Activated CD4-positive, CD25-positive, alpha-beta regulatory T cell treated with anti-CD3 and anti-CD28 coated beads, Interleukin-2, amount 50 U/mL, for 24 hours (primary cell): ENCODE measurements at regions not wholly inside any gene's neighbourhood (a gene's known extent, or its start where the extent isn't known, plus 50 kb on each side); places are given as distances from the start of the nearest gene placed in this dataset.
"Not testable (repeated sequence)": the region's sequence is repeated elsewhere in the genome, so short reads cannot be mapped to it uniquely, and the experiment has no call there.

Experiments
- ATAC-seq, 2 donors: fragments of 150-1000 bp; cut with Tn5 transposase; one replicate each; pipeline ENCODE4 v1.10.0; 2021; ENCODE audit warnings: mild to moderate bottlenecking in 1 of 2, moderate library complexity in 1 of 2

DNA sequence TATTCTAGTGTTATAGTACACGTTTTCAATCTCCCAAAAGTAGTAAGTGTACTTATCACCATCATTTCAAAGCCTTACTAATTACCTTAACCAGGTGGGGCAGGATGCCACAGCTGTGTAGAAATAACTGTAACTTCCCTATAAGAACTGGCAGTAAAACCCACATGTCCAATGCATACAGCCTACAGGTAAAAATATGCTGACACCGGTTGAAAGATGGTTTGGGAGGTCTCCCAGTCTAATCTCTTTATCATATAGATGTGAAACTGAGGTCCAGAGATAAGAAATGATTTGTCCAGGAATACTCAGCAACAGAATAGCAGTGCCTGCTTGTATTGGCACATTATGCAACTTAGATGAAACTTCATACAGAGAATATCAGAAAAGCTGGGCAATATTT, 322.9 kb downstream of the BCL11A start:
- ATAC-seq: no peak

DNA sequence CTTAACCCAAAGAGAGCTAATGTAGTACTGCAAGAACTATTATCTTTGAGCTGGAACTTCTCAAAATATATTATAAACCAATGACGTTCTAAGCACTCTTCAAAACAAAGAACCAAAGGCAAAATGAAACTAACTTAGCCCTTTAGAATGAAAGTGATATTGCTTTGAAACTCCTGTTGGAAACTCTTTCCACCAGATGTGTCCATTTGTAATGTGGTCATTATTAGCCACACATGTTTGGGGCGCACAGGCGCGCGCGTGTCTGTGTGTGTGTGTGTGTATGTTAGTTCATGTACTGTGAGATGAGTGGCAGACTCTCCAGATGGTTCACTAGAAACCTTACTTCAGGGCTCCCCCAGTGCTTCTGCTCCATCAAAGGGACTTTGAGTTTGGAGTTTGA, 323.4 kb downstream of the BCL11A start:
- peak in 1 of 2 donors; percentile 17 for ATAC-seq

- no peak for ATAC-seq
Observed at GRCh38 chr2:60226943-60227342, 326.5 kb downstream of the BCL11A start.

GRCh38 chr2:60226191-60226590, 327.3 kb downstream of the BCL11A start:
- no peak for ATAC-seq

DNA sequence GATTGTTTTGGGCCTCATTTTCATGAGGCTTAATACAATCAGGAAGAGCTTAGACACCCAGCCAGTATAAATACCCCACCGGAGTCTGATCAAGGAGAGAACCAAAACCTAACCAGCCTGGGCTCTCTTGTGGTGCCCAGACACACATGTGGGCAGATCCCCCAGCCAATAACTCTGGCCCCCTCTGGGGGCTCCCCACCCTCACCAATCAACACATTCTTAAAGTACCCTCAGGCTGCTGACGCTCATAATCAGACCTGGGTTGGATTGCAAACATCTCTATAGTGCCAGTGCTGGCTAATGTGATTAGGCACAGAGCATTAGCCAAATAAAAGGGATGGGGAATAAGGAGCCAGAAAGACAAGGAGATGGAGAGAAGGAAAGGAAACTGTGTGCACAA, 329.6 kb downstream of the BCL11A start:
- no peak for ATAC-seq

DNA sequence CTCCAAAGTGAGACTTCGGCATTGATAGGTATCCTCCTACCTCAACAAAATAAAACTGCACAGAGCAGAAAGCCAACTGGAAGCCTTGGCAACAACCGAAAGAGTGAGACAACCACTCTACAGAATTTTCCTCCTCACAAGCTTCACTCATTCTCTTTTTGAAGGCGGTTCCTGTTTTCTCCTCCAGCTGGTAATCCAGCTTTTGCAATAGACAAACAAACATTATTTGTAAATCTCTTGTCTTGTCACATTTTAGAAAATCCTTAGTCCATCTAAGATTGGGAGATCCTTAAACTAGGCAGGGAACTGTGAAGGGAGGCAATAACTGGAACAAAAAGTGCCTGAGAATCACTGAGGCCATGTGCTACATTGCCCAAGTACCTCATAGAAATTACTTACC, 332.4 kb downstream of the BCL11A start:
- ATAC-seq: no peak

DNA sequence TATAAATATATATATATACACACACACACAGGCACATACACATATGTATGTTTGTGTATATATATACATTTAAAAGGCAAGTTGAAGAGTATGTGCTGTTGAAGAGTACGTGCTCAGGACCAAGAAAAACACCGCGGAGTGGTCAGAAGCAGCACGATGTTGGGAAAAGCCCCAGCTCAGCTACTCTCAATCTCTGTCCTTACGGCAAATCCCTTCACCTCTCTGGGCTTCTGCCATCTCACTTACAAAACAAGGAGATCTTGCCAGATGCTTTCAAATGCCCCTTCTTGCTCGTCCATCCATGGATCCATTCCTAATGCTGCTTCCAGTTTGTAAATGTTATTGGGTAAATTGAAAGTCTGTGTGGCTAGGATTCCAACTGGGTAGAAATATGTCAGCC, 333.9 kb downstream of the BCL11A start:
- no peak for ATAC-seq

- no peak for ATAC-seq
Observed at GRCh38 chr2:60216452-60216995, 336.9 kb downstream of the BCL11A start.

DNA sequence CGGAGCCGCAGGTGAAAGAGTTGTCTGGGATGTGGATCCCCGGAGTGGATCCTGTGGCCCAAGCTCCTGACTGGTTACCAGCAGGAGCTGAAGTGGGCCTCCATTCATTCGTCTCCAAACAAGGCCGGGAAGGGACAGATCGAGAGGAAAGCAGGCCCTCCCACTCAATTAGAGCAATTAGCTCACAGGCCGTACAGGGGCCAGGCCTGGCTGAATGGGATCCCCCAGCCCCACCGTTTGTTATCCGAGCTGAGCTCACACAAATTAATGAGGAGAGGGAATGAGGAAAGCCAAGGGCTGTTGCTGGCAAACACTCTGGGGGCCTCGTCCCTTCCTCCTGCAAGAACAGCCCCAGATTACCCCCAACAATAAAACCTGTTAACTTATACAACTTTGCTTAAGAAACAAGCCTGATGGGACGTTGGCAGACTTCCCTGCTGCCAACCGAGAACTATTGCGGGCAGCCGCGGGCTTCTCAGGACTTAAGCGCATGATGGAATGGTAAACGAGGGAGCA, 338.0 kb downstream of the BCL11A start:
- no peak for ATAC-seq

DNA sequence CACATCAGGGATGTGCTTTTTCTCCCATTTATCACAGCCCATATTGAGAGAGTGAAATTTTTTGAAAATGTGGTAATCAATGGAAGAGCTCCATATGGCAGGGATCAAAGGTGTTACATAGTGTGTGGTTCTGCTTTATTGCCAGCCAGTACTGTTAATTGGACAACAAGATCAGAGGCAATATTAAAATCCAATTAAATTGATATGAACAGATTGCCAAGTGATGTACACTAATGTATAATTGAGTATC, 338.9 kb downstream of the BCL11A start:
- ATAC-seq: no peak

DNA sequence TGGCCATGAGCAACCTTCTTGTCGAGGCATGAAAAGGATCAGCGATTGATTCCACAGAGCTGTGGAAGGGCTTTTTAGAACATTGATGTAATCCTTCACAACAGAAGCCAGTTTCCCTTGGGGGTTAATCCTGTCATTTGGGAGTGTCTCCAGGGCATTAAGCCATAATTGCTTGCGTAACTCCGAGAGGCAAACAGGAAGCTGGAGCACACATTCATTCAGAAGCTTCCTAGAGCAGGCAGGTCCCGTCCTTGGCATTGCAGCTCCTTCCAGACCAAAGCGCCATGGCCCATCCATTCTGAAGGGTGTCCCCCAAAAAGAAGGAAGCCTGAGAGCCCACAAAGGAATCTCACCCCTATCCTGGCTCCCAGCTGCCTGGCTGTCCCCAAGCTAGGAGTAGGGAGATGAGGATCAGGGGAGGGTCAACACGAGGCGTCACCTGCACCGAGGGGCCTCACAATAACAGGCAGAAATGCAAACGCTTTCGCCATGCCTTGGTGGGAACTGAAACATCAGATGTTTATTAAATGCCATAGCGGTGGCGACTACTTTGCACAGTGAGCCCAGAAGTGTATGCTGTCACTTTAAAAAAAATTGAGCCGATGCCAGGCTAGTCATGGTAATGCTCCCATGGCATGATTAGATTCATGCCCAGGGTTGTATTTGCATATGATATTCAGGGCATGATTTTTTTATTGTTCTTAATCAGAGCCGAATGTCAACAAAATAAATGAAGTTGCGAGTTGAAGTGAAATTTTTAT, 339.4 kb downstream of the BCL11A start:
- no peak for ATAC-seq

- no peak for ATAC-seq
Observed at GRCh38 chr2:60212181-60212945, 341.1 kb downstream of the BCL11A start.

DNA sequence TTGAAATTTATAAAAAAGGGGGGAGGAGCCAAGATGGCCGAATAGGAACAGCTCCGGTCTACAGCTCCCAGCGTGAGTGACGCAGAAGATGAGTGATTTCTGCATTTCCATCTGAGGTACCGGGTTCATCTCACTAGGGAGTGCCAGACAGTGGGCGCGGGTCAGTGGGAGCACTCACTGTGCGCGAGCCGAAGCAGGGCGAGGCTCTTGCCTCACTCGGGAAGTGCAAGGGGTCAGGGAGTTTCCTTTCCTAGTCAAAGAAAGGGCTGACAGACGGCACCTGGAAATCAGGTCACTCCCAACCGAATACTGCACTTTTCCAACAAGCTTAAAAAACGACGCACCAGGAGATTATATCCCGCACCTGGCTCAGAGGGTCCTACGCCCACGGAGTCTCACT, 364.4 kb downstream of the BCL11A start:
- ATAC-seq: not testable (repeated sequence)

GRCh38 chr2:60175290-60175689, 378.2 kb downstream of the BCL11A start:
- ATAC-seq: no peak

DNA sequence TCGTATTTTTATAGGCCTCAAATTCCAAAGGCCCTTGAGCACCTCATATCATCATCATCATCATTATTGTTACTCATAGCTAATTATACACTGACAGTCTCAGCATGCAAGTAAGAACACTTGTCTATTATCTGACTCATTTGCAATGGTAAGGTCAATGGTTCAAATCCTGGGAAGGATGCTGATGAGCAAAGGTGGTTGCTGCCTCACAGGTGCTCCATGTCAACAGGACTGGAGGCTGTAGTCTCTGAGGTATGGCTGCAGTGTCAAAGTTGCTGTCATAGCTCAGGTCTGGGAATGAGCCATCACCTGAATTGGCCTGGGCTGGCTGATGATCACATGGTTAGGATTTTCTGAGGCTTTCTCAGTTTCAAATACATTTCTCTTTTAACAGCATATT, 379.3 kb downstream of the BCL11A start:
- no peak for ATAC-seq

GRCh38 chr2:60172801-60173200, 380.7 kb downstream of the BCL11A start:
- ATAC-seq: no peak

DNA sequence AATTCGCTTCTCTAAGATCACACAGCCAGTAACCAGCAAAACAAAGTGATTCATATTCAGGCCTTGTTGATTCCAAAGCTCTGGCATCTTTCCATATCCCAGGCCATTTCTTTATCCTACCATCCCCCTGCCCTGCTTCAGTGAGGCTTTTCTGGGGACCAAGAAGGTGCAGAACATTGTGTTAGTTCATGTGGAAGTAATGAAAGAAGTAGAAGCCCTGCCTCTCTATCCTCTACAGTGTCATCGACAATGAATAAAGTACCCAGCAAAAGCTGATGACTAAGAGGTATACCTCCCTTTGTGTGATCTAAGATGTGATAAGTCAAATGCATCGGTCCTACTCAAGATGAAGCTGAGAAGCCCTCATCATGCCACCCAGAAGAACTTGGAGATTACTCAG, 383.2 kb downstream of the BCL11A start:
- no peak for ATAC-seq

GRCh38 chr2:60168247-60168646, 385.2 kb downstream of the BCL11A start:
- ATAC-seq: no peak

- ATAC-seq: no peak
Observed at GRCh38 chr2:60167089-60167488, 386.4 kb downstream of the BCL11A start.

- no peak for ATAC-seq
Observed at GRCh38 chr2:60163691-60164090, 389.8 kb downstream of the BCL11A start.

GRCh38 chr2:60159519-60159918, 393.9 kb downstream of the BCL11A start:
- ATAC-seq: no peak

- ATAC-seq: no peak
Observed at GRCh38 chr2:60158262-60158661, 395.2 kb downstream of the BCL11A start.

- no peak for ATAC-seq
Observed at GRCh38 chr2:60157283-60157682, 396.2 kb downstream of the BCL11A start.

DNA sequence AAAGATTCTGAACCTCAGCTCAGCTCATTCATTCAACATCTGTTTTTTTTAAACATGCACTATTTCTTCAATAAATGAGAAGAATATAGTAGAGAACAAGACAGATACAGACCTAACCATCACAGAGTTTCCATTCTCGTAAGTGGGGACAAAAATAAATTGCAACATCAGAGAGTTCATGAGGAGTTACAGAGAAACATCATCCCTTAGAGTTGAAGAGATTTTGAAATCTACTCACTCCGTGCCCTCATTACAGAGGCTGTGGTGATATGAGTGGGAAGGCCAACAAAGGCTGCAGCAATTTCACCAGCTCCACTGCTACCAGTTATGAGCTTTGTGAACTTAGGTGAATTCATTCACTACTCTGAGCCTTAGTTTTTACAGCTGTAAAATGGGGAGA, 399.3 kb downstream of the BCL11A start:
- no peak for ATAC-seq
